Activated T-cell treated with anti-CD3 and anti-CD28 coated beads, Interleukin-2, amount 50 U/mL, for 4 hours (primary cell): ENCODE measurements at regions not wholly inside any gene's neighbourhood (a gene's known extent, or its start where the extent isn't known, plus 50 kb on each side); places are given as distances from the start of the nearest gene placed in this dataset.

Experiments used
- ATAC-seq, 2 donors: fragments of 200-7000 bp; cut with Tn5 transposase; one replicate each; pipeline ENCODE4 v1.10.0; 2021
- DNase-seq: peaks from one replicate; pipeline ENCODE4 v3.0.0-alpha.2; 2020
- H3K27me3 Mint-ChIP-seq: one replicate; pipeline ENCODE4 v1.8.0; 2021; ENCODE audit warnings: low read depth, mixed read lengths
- H3K36me3 Mint-ChIP-seq: one replicate; pipeline ENCODE4 v1.8.0; 2022; ENCODE audit warnings: mixed read lengths; ENCODE audit not compliant: insufficient read depth
- H3K4me1 Mint-ChIP-seq: one replicate; pipeline ENCODE4 v1.8.0; 2021; ENCODE audit warnings: low read depth, mixed read lengths
- H3K4me3 Mint-ChIP-seq: one replicate; pipeline ENCODE4 v1.8.0; 2021; ENCODE audit warnings: mild to moderate bottlenecking, moderate library complexity, mixed read lengths
- H3K9me3 Mint-ChIP-seq: one replicate; pipeline ENCODE4 v1.8.0; 2021; ENCODE audit warnings: mixed read lengths

DNA sequence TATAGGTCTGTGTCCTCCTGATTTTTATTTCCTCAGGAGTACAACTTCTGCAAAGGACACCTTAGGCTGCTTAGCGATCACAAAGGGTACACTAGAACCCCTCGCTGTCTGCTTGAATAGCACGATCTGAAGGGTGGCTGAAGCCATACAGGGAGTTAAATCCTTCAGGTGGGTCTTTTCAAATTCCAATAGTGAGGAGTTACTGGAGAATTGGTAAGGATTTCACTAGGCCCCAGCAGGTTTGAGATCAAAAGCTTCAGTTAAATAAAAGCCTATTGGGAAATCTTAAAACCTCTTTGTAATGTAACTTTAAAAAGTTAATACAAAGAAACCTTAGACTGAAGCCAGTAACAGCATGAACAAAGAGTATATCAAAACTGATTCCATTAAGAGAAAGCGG, 613.1 kb downstream of the ZEB2 start:
- H3K4me3 Mint-ChIP-seq, result no peak overlapping the region
- ATAC-seq, result no peak
- peaks cover 4% of the 10 kb centered on the region for H3K4me1 Mint-ChIP-seq
- DNase-seq, result no peak
- H3K9me3 Mint-ChIP-seq, result no peaks in the 10 kb centered on the region
- no peaks in the 10 kb centered on the region for H3K36me3 Mint-ChIP-seq
- H3K27me3 Mint-ChIP-seq, result peaks cover 1% of the 10 kb centered on the region

DNA sequence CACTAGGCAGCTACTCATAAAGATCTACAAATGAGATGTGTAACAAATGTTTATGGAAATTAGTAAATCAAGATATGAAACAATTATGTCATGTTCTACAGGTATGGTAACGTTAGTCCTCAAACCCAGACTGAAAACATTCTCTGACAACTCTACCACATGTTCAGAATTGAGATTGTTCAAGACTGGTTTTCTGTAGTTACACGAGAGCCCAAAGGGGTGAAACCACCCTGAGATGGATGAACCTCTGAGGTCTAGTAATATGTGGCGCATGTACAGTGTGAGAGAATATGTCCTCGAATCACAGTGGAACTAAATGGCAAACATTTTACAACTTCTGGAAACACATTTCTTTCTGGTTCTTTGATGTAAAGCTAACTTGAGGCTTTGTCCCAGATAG, 614.3 kb downstream of the ZEB2 start:
- DNase-seq, result no peak
- Mint-ChIP-seq H3K4me3 (no peak overlapping the region), H3K36me3 (no peaks in the 10 kb centered on the region), H3K4me1 (peaks cover 7% of the 10 kb centered on the region), H3K27me3 (peaks cover 1% of the 10 kb centered on the region), H3K9me3 (no peaks in the 10 kb centered on the region)
- no peak for ATAC-seq

DNA sequence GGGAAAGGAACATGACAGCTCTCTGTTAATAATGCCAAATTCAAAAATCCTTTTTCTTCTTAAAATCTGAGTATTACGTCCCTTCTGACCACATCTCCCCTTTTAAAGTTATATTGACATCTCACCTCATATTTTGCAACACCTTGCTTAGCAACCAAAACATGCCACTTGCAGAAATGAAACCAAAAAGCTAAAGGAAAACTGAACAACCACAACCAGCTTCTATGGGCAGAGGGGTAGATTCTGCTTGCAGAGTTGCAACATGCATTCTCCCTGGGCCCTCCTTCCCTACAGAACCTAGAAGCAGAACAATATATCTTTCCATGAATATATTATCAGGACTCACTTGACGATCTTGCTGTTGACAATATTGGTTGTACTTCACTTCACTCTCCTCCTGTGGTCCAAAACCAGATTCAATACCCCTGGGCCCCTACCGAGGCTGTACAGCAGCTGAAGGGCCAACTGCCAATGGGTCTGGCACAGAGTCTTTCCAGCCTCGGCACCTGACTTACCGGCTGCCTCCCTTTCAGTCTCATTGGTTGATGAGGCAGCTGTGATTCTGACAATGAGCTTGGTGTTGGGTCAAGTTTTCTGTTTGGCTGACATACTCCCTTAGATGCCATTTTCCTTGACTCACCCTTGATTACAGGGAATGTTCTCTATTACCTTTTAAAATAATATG, 616.6 kb downstream of the ZEB2 start:
- no peak for ATAC-seq
- Mint-ChIP-seq H3K36me3 (no peaks in the 10 kb centered on the region), H3K4me3 (no peak overlapping the region), H3K9me3 (no peaks in the 10 kb centered on the region), H3K4me1 (peaks cover 7% of the 10 kb centered on the region), H3K27me3 (peaks cover 4% of the 10 kb centered on the region)
- DNase-seq, result no peak

DNA sequence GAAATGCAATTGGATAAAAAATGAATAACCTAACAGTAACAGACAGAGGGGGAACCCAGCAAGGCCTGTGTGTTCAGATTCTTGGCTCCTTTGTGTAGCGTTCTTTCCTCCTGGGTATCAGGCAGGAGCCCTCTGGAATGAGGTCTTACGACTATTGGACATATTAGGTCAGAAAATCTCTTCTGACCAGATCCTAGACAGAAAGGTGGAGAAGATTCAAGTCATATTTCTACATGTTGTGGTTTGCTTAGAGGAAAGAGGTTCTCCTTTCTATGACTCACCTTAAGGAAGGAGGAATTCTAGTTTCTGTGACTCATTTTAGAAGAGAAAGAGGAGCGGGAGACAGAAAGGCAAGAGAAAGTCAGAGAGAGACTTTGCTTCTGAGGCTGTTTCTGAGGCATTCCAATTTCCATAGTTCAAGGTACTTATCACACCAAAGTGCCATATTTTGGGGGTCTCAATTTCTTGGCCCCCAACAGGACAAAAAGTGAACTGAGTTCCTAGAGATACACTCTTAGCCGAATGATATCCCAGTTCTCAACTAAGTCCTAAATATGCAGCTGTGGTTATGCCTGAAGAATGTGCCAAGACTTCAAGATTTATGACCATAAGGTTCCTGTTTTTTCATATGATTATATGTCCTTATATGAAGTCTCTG, 618.6 kb downstream of the ZEB2 start:
- Mint-ChIP-seq H3K36me3 (no peaks in the 10 kb centered on the region), H3K27me3 (peaks cover 3% of the 10 kb centered on the region), H3K4me1 (peaks cover 7% of the 10 kb centered on the region), H3K9me3 (no peaks in the 10 kb centered on the region), H3K4me3 (no peak overlapping the region)
- peak; percentile 55 to 59 for ATAC-seq
- no peak for DNase-seq

DNA sequence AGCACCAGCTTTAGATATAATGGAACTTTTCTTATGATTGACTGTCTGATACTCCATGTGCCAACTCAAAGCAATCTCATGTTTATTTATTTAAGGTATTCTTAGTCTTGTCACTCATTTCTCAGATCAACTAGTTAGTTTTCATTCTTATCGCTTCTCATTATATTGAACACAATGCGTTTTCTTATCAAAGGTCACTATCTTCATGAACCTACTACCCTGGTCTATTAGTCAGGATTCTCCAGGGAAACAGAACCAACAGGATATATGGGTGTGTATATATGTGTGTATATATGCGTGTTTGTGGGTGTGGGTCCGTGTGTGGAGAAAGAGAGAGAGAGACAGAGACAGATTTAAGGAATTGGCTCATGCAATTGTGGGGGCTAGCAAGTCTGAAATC, 619.9 kb downstream of the ZEB2 start:
- no peaks in the 10 kb centered on the region for H3K9me3 Mint-ChIP-seq
- peaks cover 7% of the 10 kb centered on the region for H3K4me1 Mint-ChIP-seq
- H3K4me3 Mint-ChIP-seq, result no peak overlapping the region
- no peak for ATAC-seq
- no peaks in the 10 kb centered on the region for H3K36me3 Mint-ChIP-seq
- H3K27me3 Mint-ChIP-seq, result peaks cover 3% of the 10 kb centered on the region
- no peak for DNase-seq

DNA sequence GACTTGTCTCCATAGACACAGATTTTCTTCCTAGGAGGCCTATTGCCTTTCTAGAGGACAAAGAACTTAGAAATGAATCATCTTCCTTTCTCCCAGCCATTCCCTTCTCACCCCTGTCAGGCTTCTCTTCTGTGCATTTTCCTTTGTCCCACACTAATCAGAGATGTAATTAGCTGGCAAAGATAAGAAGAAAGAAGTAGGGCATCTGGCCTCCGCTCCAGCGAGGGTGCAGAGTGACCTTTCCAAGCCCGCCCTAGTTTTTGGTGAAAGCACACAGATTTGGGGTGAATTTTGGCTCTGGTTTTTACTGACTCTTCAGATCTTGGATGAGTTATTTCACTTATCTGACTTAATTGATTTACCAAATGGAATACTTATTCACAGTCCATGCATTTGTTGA, 626.5 kb downstream of the ZEB2 start:
- Mint-ChIP-seq H3K4me1 (no peaks in the 10 kb centered on the region), H3K27me3 (peaks cover 6% of the 10 kb centered on the region), H3K36me3 (no peaks in the 10 kb centered on the region), H3K4me3 (no peak overlapping the region), H3K9me3 (no peaks in the 10 kb centered on the region)
- no peak for ATAC-seq
- no peak for DNase-seq

DNA sequence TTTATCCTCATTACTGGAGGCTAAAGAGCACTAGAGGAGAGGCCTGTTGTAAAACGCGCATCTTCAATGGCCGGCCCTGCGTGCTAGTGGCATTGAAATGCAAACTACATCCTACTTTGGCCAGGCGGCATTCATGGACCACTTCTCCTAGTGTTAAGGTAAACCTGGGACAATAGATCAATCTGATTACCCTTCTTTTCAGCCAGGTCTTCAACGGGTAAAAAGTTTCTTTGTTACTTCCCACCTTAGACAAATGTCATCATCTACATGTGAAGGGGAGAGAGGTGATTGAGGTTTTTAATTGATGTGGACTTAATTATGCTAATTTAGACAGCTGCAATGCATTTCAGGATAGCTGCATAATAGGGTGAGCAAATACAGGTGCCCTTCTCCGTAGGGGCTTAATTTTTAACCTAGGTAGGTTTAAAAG, 628.0 kb downstream of the ZEB2 start:
- H3K4me1 Mint-ChIP-seq, result no peaks in the 10 kb centered on the region
- H3K9me3 Mint-ChIP-seq, result no peaks in the 10 kb centered on the region
- peaks cover 8% of the 10 kb centered on the region for H3K27me3 Mint-ChIP-seq
- no peak for DNase-seq
- H3K36me3 Mint-ChIP-seq, result no peaks in the 10 kb centered on the region
- no peak overlapping the region for H3K4me3 Mint-ChIP-seq
- no peak for ATAC-seq

DNA sequence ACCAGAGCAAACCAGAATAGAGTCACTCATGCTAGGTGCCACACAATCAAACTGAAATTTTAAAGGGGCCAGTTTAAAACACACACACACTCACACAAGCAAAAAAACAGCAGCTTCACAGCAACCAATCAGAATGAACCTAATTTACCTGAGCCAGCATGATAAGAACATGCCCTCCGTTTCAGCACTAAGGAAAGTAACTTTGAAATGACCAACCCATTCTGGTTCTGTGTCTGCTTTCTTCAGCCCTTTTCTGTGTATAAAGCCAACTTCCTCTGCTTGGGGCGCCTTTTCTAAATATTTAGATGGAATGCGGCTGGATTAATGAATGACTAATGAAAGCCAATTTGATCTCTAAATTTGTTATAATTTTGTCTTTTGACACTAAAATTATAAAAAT, 629.1 kb downstream of the ZEB2 start:
- ATAC-seq (no peak), DNase-seq (no peak)
- Mint-ChIP-seq H3K4me1 (no peaks in the 10 kb centered on the region), H3K4me3 (no peak overlapping the region), H3K36me3 (no peaks in the 10 kb centered on the region), H3K27me3 (peaks cover 8% of the 10 kb centered on the region), H3K9me3 (no peaks in the 10 kb centered on the region)

DNA sequence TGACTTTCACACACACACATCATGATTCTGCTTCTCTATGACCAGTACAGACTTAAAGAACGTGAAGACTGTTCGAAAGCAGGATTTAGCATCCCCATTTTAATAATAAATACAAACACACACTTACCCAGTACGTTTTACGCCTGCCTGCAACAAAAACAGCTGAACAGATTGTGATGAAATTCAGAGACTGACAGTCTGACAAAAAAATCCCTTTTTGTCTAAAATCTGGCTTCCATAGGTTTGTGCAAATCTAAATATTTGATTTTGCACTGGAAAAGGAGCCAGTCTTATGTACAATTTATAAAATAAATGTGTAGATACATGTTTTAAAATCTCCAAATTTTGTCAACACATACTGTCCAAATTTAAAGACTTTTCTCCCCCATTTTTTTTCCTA, 630.7 kb downstream of the ZEB2 start:
- no peak overlapping the region for H3K4me3 Mint-ChIP-seq
- peaks cover 8% of the 10 kb centered on the region for H3K27me3 Mint-ChIP-seq
- H3K9me3 Mint-ChIP-seq, result no peaks in the 10 kb centered on the region
- no peak for ATAC-seq
- no peaks in the 10 kb centered on the region for H3K4me1 Mint-ChIP-seq
- H3K36me3 Mint-ChIP-seq, result no peaks in the 10 kb centered on the region
- no peak for DNase-seq

DNA sequence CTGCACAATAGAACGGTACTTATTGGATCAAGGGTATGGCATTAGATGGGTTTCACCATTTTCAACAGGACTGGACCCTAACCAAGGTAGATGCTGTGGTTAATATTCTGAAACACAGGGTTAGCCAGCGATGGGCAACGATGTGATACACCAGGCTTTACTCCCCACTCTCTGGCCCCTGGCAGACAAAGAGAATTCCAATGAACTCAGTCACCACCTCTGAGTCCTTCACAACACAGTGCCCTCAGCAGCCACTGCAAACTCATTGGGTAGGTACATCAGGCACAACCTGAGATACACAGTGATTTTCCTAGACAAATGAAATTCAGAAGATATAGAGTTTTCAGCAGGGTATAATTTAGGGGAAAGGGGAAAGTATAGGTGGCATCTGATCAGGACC, 634.5 kb downstream of the ZEB2 start:
- H3K36me3 Mint-ChIP-seq, result no peaks in the 10 kb centered on the region
- no peaks in the 10 kb centered on the region for H3K4me1 Mint-ChIP-seq
- DNase-seq (no peak), ATAC-seq (no peak)
- H3K4me3 Mint-ChIP-seq, result no peak overlapping the region
- peaks cover 7% of the 10 kb centered on the region for H3K27me3 Mint-ChIP-seq
- no peaks in the 10 kb centered on the region for H3K9me3 Mint-ChIP-seq

DNA sequence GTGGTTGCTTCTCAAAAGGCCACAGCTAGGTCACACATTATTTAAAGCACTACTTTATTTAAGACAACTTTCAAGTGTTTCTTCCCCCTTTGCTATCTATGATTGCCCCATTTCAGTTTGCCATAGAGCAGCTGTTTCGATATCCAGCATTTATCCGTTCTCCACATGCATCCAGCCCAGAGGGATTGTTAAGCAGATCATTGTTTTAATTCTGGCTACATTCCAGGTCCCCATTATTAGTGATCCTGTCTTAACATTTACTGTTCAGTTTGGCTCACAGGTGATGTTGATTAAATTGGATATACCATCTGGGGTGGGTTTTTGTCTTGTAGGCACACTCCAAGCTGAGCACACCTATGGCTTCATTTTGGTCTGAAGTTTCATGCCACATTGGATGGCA, 638.7 kb downstream of the ZEB2 start:
- H3K36me3 Mint-ChIP-seq, result no peaks in the 10 kb centered on the region
- DNase-seq (no peak), ATAC-seq (no peak)
- no peak overlapping the region for H3K4me3 Mint-ChIP-seq
- no peaks in the 10 kb centered on the region for H3K9me3 Mint-ChIP-seq
- H3K4me1 Mint-ChIP-seq, result peaks cover 4% of the 10 kb centered on the region
- H3K27me3 Mint-ChIP-seq, result peaks cover 3% of the 10 kb centered on the region

DNA sequence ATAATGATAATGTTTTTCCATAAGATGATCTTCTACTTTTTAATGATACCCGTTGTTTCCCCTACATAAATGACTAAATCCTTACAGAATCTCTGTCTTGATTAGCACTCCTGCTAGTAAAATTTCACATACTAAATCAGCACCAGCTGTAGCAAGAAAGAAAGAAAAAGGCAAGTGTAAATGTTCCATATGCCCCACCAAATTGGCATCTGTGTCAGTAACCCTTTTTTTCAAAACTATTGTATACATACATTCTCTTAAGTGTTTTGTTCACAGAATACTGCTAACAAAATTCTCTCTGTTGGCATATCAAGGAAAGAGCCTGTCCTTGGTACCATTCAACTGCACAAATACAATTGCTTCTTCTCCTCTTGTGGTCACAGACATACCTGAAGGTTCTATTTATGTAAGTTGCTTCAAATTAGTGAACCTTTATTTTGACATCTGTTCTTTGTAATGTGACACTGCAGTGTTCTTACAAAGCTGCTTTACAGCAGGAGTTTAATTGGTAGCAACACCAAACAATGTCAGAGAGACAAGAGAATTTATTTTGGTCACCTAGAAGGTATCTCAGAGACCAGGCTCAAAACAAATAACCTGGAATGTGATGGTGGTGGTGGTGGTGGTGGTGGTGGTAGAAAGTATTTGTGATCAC, 641.9 kb downstream of the ZEB2 start:
- Mint-ChIP-seq H3K9me3 (peaks cover 6% of the 10 kb centered on the region), H3K4me3 (no peak overlapping the region), H3K36me3 (no peaks in the 10 kb centered on the region), H3K4me1 (peaks cover 13% of the 10 kb centered on the region), H3K27me3 (peaks cover 1% of the 10 kb centered on the region)
- DNase-seq (no peak), ATAC-seq (no peak)

DNA sequence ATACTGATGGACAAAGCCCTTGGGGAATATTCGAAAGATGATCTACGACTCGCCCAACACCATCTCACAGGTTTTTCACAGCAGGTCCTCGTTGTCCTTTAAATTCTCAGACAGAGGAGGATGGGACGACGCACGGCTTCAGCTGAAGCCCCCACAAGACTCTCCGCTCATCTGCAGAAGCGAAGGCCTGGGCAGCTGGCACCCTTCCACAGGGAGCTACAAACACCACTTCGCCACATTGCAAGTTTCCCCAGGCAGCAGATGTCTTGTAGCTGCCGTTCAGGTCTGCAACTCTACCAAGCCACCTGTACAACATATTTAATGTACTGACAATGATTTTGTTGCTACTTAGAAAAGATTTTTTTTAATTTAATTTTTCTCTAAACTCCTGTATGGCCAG, 642.9 kb downstream of the ZEB2 start:
- Mint-ChIP-seq H3K27me3 (peaks cover 1% of the 10 kb centered on the region), H3K4me1 (peaks cover 13% of the 10 kb centered on the region), H3K9me3 (peaks cover 7% of the 10 kb centered on the region), H3K36me3 (no peaks in the 10 kb centered on the region), H3K4me3 (no peak overlapping the region)
- DNase-seq, result no peak
- ATAC-seq, result no peak

DNA sequence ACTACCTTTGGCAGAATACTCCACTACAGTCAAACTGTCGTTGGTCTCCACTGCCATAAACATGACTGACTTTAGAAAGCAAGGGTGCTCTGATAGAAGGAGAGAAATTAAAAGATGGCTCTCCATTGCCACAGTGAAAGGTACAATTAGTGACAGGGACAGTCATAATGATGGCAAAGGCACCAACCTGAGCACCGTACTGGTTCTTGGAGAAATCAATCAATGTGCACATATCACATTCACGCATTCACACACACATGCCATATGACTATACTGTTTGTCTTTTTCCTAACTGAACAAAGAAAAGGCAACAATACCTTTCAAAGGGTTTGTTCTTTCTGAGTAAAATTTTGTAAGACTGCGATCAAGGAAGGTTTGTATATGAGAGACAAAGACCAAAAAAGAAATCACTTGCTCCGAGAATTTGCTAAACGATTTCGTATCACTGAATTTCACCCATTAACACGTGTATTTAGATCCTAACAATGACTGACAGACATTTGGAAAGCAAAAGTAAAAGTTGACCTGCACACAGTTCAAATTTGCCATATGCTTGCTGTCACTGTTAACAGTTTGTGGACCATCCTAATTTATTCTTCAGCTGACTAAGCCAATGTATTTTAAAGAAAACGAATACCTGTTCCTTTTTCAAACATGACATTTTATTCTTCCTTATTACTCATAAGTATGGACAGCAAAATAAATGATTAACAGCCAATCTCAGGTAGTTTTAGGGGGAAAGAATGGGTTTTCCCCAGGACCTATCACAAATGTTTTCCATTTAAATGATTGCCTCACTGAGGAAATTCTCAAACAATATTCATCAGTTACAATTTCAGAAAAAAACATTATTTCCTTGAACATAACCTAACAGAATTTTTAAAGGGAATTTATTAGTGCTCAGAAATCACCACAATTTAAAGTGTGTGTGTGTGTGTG, 644.4 kb downstream of the ZEB2 start:
- Mint-ChIP-seq H3K36me3 (no peaks in the 10 kb centered on the region), H3K27me3 (peaks cover 1% of the 10 kb centered on the region), H3K4me1 (peaks cover 13% of the 10 kb centered on the region), H3K9me3 (peaks cover 15% of the 10 kb centered on the region), H3K4me3 (no peak overlapping the region)
- ATAC-seq (peak; percentile 18 to 38), DNase-seq (no peak)
